HEK293T (cell line): ENCODE measurements at regions not wholly inside any gene's neighbourhood (a gene's known extent, or its start where the extent isn't known, plus 50 kb on each side); places are given as distances from the start of the nearest gene placed in this dataset.

Source experiments
- ARNT ChIP-seq: fragments of 450-650 bp; IDR thresholded peaks from 2 replicates; pipeline ENCODE4 v1.6.1; 2017; ENCODE audit warnings: mild to moderate bottlenecking
- CTBP1 ChIP-seq: fragments of 450-650 bp; IDR thresholded peaks from 2 replicates; pipeline ENCODE4 v1.6.1; 2016; ENCODE audit warnings: borderline replicate concordance
- ELF4 ChIP-seq: fragments of 450-650 bp; IDR thresholded peaks from 2 replicates; pipeline ENCODE4 v1.6.1; 2017; ENCODE audit warnings: antibody characterized with exemption
- ZNF384 ChIP-seq: fragments of 450-650 bp; IDR thresholded peaks from 2 replicates; pipeline ENCODE4 v1.6.1; 2016
- TF ChIP-seq, protein P1 (sequence below): fragments of 450-650 bp; IDR thresholded peaks from 2 replicates; pipeline ENCODE4 v1.6.1; 2016

DNA sequence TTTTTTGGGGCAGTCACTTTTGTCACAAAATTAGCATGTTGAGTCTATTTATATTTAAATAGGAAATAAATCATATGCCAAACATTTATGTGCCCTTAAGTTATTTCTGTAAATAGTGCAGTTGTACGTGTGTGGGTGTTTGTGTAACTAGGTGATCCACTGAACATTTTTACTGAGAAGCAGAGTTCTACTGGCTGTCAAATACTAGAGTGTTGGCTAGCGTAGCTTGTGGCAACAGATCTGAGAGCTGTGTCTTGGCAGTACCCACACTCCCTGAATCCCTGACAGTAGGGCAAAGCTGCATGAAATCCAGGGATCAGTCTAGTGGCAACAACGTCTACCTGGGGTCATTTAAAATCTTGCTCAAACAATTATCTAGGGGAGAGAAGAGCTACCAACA lies 273.1 kb upstream of the SLC8A1 start:
- TF ChIP-seq ARNT (no peak), CTBP1 (no peak), ZNF384 (no peak), ELF4 (no peak)
- TF ChIP-seq, protein P1, sequence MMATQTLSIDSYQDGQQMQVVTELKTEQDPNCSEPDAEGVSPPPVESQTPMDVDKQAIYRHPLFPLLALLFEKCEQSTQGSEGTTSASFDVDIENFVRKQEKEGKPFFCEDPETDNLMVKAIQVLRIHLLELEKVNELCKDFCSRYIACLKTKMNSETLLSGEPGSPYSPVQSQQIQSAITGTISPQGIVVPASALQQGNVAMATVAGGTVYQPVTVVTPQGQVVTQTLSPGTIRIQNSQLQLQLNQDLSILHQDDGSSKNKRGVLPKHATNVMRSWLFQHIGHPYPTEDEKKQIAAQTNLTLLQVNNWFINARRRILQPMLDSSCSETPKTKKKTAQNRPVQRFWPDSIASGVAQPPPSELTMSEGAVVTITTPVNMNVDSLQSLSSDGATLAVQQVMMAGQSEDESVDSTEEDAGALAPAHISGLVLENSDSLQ: no peak
